Keratinocyte (primary cell): ENCODE measurements at regions not wholly inside any gene's neighbourhood (a gene's known extent, or its start where the extent isn't known, plus 50 kb on each side); places are given as distances from the start of the nearest gene placed in this dataset.

Experiments
- DNase-seq: peaks from one replicate; pipeline ENCODE4 v3.0.0-alpha.2; 2011; ENCODE audit warnings: low read depth, missing footprints, low spot score
- FAIRE-seq: peaks from 2 replicates; lab custom pipeline; 2011; peaks lifted over from hg19 to GRCh38; lab: Jason Lieb, UNC
- H2AFZ ChIP-seq: 2 replicates; pipeline ENCODE4 v1.6.0; 2012; ENCODE audit warnings: low read length, control low read depth, inconsistent platforms; ENCODE audit not compliant: control insufficient read depth
- H3K27ac ChIP-seq: 2 replicates; pipeline ENCODE4 v1.5.1; 2011; ENCODE audit warnings: low read length; ENCODE audit not compliant: control insufficient read depth, insufficient read depth
- H3K27me3 ChIP-seq: 3 replicates; pipeline ENCODE4 v1.6.0; 2011; ENCODE audit warnings: low read length; ENCODE audit not compliant: control insufficient read depth, insufficient read depth; ENCODE audit errors: extremely low read depth
- H3K36me3 ChIP-seq, 2 experiments: 2 replicates in 1 of 2; 3 replicates in 1 of 2; pipeline ENCODE4 v1.5.1; 2011; ENCODE audit warnings: low read length in 2 of 2, mild to moderate bottlenecking in 1 of 2; ENCODE audit not compliant: control insufficient read depth in 2 of 2, insufficient read depth in 2 of 2; ENCODE audit errors: extremely low read depth in 1 of 2
- H3K4me1 ChIP-seq: 3 replicates; pipeline ENCODE4 v1.5.1; 2011; ENCODE audit warnings: low read length; ENCODE audit not compliant: control insufficient read depth, insufficient read depth; ENCODE audit errors: extremely low read depth
- H3K4me2 ChIP-seq: 3 replicates; pipeline ENCODE4 v1.6.0; 2011; ENCODE audit warnings: low read depth, low read length; ENCODE audit not compliant: control insufficient read depth, insufficient read depth; ENCODE audit errors: extremely low read depth
- H3K4me3 ChIP-seq, 3 experiments: fragments of 200-600 bp in 1 of 3; sonication (generic) in 1 of 3; 2 replicates in 2 of 3; 3 replicates in 1 of 3; pipeline ENCODE4 v1.5.1; 2011 to 2016; ENCODE audit warnings: low read length in 3 of 3, mild to moderate bottlenecking in 3 of 3, control low read depth in 2 of 3, inconsistent platforms in 1 of 3, low read depth in 1 of 3, mixed read lengths in 1 of 3, mixed run types in 1 of 3, moderate library complexity in 1 of 3; ENCODE audit not compliant: control insufficient read depth in 2 of 3, insufficient read depth in 2 of 3; ENCODE audit errors: extremely low read depth in 1 of 3
- H3K79me2 ChIP-seq: 2 replicates; pipeline ENCODE4 v1.6.0; 2012; ENCODE audit warnings: low read length; ENCODE audit not compliant: control insufficient read depth, insufficient read depth
- H3K9ac ChIP-seq: 3 replicates; pipeline ENCODE4 v1.6.0; 2011; ENCODE audit warnings: low read length; ENCODE audit not compliant: control insufficient read depth, insufficient read depth; ENCODE audit errors: extremely low read depth
- H3K9me1 ChIP-seq: 3 replicates; pipeline ENCODE4 v1.6.0; 2011; ENCODE audit warnings: low read length; ENCODE audit not compliant: control insufficient read depth, insufficient read depth; ENCODE audit errors: extremely low read depth
- H3K9me3 ChIP-seq: 2 replicates; pipeline ENCODE4 v1.5.1; 2012; ENCODE audit warnings: low read depth, low read length; ENCODE audit not compliant: control insufficient read depth
- H4K20me1 ChIP-seq: 3 replicates; pipeline ENCODE4 v1.6.0; 2011; ENCODE audit warnings: low read length; ENCODE audit not compliant: control insufficient read depth, insufficient read depth; ENCODE audit errors: extremely low read depth
- CTCF ChIP-seq, 3 experiments: IDR thresholded peaks in 1 of 3; conservative IDR thresholded peaks in 1 of 3; optimal IDR thresholded peaks in 1 of 3; 2 replicates in 2 of 3; 3 replicates in 1 of 3; pipeline versions ENCODE3 to v1.5.1; 2011; ENCODE audit warnings: low read length in 3 of 3, mild to moderate bottlenecking in 3 of 3, moderate library complexity in 2 of 3, control low read depth in 1 of 3, inconsistent platforms in 1 of 3; ENCODE audit not compliant: insufficient read depth in 2 of 3; ENCODE audit errors: extremely low read depth in 1 of 3
- EZH2 ChIP-seq: IDR thresholded peaks from one replicate; pipeline ENCODE4 v1.6.1; 2012; ENCODE audit warnings: inconsistent platforms, mild to moderate bottlenecking, low read length, moderate library complexity
- dilution Hi-C: fragments of 300-500 bp; cut with MboI; formaldehyde crosslinking; loops from one replicate; pipeline ENCODE4 v1.7.0; 2020; ENCODE audit warnings: low sequenced_read_pairs; ENCODE audit not compliant: extremely low pct_ligation_motif_present

- Histone ChIP-seq H3K9me1 (no peaks in the 10 kb centered on the region), H3K36me3 (no peaks in the 10 kb centered on the region), H4K20me1 (no peaks in the 10 kb centered on the region), H3K4me1 (no peaks in the 10 kb centered on the region), H3K4me3 (no peak overlapping the region), H3K27me3 (peaks cover 13% of the 10 kb centered on the region), H3K9me3 (no peaks in the 10 kb centered on the region), H3K9ac (no peak overlapping the region), H3K4me2 (no peak overlapping the region), H3K27ac (no peak overlapping the region), H3K79me2 (no peaks in the 10 kb centered on the region), H2AFZ (no peak overlapping the region)
- TF ChIP-seq CTCF (optimal IDR thresholded peaks at IDR 0.05 in 1 of 3, IDR thresholded peaks at IDR 0.05 in 1 of 3, conservative IDR thresholded peaks at IDR 0.05 in 1 of 3; ENCODE audit: extremely low read depth in 1 of 3, insufficient read depth in 2 of 3, low read length in 3 of 3) = no peak
- no peak for TF ChIP-seq EZH2
- dilution Hi-C loops = no loop called here
- FAIRE-seq (no peak), DNase-seq (no peak)
Observed at GRCh38 chr2:119053700-119054436, 104.7 kb downstream of the C1QL2 start.

GRCh38 chr2:119051263-119051662 is 107.3 kb downstream of the C1QL2 start:
- Histone ChIP-seq H3K4me3 (no peak overlapping the region), H3K9me3 (no peaks in the 10 kb centered on the region), H3K9me1 (no peaks in the 10 kb centered on the region), H3K27ac (no peak overlapping the region), H3K36me3 (no peaks in the 10 kb centered on the region), H3K79me2 (no peaks in the 10 kb centered on the region), H2AFZ (no peak overlapping the region), H3K9ac (no peak overlapping the region), H4K20me1 (no peaks in the 10 kb centered on the region), H3K4me1 (no peaks in the 10 kb centered on the region), H3K27me3 (peaks cover 11% of the 10 kb centered on the region), H3K4me2 (no peak overlapping the region)
- no peak for TF ChIP-seq EZH2
- dilution Hi-C loops = no loop called here
- DNase-seq (no peak), FAIRE-seq (no peak)
